WTC11 (cell line): ENCODE measurements at regions not wholly inside any gene's neighbourhood (a gene's known extent, or its start where the extent isn't known, plus 50 kb on each side); places are given as distances from the start of the nearest gene placed in this dataset.

ENCODE experiments used
- ATAC-seq: fragments of 200-7000 bp; cut with Tn5 transposase; 2 replicates; pipeline ENCODE4 v1.10.0; 2021; ENCODE audit warnings: mild to moderate bottlenecking, moderate library complexity
- CTCF ChIA-PET: fragments of 300-600 bp; sonication (Branson Sonifier 250); formaldehyde crosslinking; loops from one replicate; lab custom pipeline; 2021; ENCODE audit warnings: antibody characterized with exemption; lab: Charles Lee
- POLR2A ChIA-PET: fragments of 350-600 bp; sonication (Branson Sonifier 250); formaldehyde crosslinking; loops from one replicate; lab custom pipeline; 2021; ENCODE audit warnings: antibody characterized with exemption; lab: Charles Lee
- DNase-seq: peaks from one replicate; pipeline ENCODE4 v3.0.0; 2021; ENCODE audit warnings: low spot score
- H3K27ac Mint-ChIP-seq: 2 replicates; pipeline ENCODE4 v1.8.0; 2021; ENCODE audit warnings: mixed read lengths
- H3K27me3 Mint-ChIP-seq: 2 replicates; pipeline ENCODE4 v1.8.0; 2021; ENCODE audit warnings: low read depth, mild to moderate bottlenecking, moderate library complexity, mixed read lengths
- H3K36me3 Mint-ChIP-seq: 2 replicates; pipeline ENCODE4 v1.8.0; 2021; ENCODE audit warnings: mixed read lengths
- H3K4me1 Mint-ChIP-seq: 2 replicates; pipeline ENCODE4 v1.8.0; 2022; ENCODE audit warnings: mixed read lengths
- H3K4me3 Mint-ChIP-seq: 2 replicates; pipeline ENCODE4 v1.8.0; 2021; ENCODE audit warnings: mild to moderate bottlenecking, moderate library complexity, mixed read lengths
- H3K9me3 Mint-ChIP-seq: 2 replicates; pipeline ENCODE4 v1.8.0; 2021; ENCODE audit warnings: mixed read lengths
- ETV6 ChIP-seq: sonication (generic); formaldehyde crosslinking; IDR thresholded peaks from 2 replicates; pipeline ENCODE4 v1.8.1; 2022; ENCODE audit warnings: mild to moderate bottlenecking, missing genetic modification reagents
- IRF2 ChIP-seq: sonication (generic); formaldehyde crosslinking; IDR thresholded peaks from 2 replicates; pipeline ENCODE4 v1.8.0; 2022; ENCODE audit warnings: low read depth, missing genetic modification reagents, borderline replicate concordance
- NFATC4 ChIP-seq: fragments of 250-450 bp; sonication (Bioruptor Pico); IDR thresholded peaks from 2 replicates; pipeline ENCODE4 v1.9.0; 2021; ENCODE audit warnings: mild to moderate bottlenecking
- NFE2L1 ChIP-seq: sonication (generic); formaldehyde crosslinking; IDR thresholded peaks from 2 replicates; pipeline ENCODE4 v1.8.1; 2023; ENCODE audit warnings: missing genetic modification reagents
- NFYB ChIP-seq: sonication (generic); formaldehyde crosslinking; conservative IDR thresholded peaks from 2 replicates; pipeline ENCODE4 v1.8.0; 2022; ENCODE audit warnings: low read depth, missing genetic modification reagents
- TCF7 ChIP-seq: sonication (generic); formaldehyde crosslinking; IDR thresholded peaks from 2 replicates; pipeline ENCODE4 v1.8.0; 2022; ENCODE audit warnings: mild to moderate bottlenecking, low read depth, missing genetic modification reagents, moderate library complexity
- ZBTB21 ChIP-seq: sonication (generic); formaldehyde crosslinking; IDR thresholded peaks from 2 replicates; pipeline ENCODE4 v1.8.1; 2023; ENCODE audit warnings: mild to moderate bottlenecking, missing genetic modification reagents, borderline replicate concordance
- ZNF219 ChIP-seq: sonication (generic); formaldehyde crosslinking; IDR thresholded peaks from 2 replicates; pipeline ENCODE4 v1.8.0; 2023; ENCODE audit warnings: missing genetic modification reagents, mild to moderate bottlenecking, borderline replicate concordance
- TF ChIP-seq, protein P1 (sequence below): sonication (generic); formaldehyde crosslinking; IDR thresholded peaks from 2 replicates; pipeline ENCODE4 v1.8.1; 2023; ENCODE audit warnings: mild to moderate bottlenecking, moderate library complexity, missing genetic modification reagents
- TF ChIP-seq, protein P2 (sequence below): sonication (generic); formaldehyde crosslinking; IDR thresholded peaks from 2 replicates; pipeline ENCODE4 v1.8.0; 2023; ENCODE audit warnings: mild to moderate bottlenecking, missing genetic modification reagents
- TF ChIP-seq, protein P3 (sequence below): sonication (generic); formaldehyde crosslinking; IDR thresholded peaks from 2 replicates; pipeline ENCODE4 v1.8.1; 2023; ENCODE audit warnings: mild to moderate bottlenecking, missing genetic modification reagents
- TF ChIP-seq, protein P4 (sequence below): sonication (generic); formaldehyde crosslinking; conservative IDR thresholded peaks from 2 replicates; pipeline ENCODE4 v1.8.1; 2022; ENCODE audit warnings: mild to moderate bottlenecking, missing genetic modification reagents
- TF ChIP-seq, protein P5 (sequence below): sonication (generic); formaldehyde crosslinking; IDR thresholded peaks from 2 replicates; pipeline ENCODE4 v1.8.0; 2023; ENCODE audit warnings: missing genetic modification reagents
- TF ChIP-seq, protein P6 (sequence below): sonication (generic); formaldehyde crosslinking; IDR thresholded peaks from 2 replicates; pipeline ENCODE4 v1.8.0; 2022; ENCODE audit warnings: mild to moderate bottlenecking, missing genetic modification reagents
- TF ChIP-seq, protein P7 (sequence below): sonication (generic); formaldehyde crosslinking; conservative IDR thresholded peaks from 2 replicates; pipeline ENCODE4 v1.8.1; 2023; ENCODE audit warnings: mild to moderate bottlenecking, low read depth, missing genetic modification reagents, moderate library complexity

DNA sequence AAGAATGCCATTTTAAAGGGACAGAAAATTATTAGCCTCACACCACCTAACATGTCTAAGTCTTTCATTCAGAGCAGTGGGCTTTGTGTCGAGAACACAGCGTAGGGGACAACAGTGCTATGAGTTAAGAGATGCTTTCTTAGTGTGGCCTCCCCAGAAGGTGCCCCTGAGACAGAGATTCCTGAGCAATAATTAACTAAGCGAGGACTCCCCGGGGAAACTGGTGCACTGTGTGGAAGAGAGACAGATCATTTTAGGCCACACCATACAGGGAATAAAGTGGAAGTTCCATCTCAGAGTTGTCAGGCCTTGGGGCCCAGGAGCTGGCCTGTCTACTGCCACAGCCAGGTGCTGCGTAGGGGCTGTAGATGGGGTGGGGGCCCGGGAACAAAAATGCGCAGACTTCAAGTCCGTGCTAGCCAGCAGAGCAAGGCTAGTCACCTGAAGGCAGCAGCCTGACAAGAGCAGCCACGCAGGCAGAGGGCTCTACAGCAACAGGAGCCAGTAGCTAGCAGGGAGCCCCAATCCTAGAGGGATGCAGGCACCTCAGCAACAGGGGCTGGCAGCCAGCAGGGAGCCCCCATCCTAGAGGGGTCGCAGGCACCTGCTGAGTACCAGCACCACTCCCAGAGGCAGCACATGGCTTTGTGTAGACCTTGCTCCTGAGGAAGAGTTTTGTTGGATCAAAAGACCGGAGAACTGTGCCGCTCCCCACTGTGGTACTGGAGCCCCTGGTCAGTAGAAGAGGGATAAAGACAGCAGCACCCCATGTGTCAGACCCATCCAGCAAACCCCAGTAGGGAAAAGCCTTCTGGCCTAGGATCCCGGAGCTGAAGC, 63.0 kb upstream of the NXT1 start:
- Mint-ChIP-seq H3K27me3 (no peaks in the 10 kb centered on the region), H3K4me1 (peaks cover 4% of the 10 kb centered on the region; the same call in 1 of the 2 replicates), H3K4me3 (no peak overlapping the region), H3K27ac (no peak overlapping the region), H3K9me3 (no peaks in the 10 kb centered on the region; the same call in 1 of the 2 replicates), H3K36me3 (no peaks in the 10 kb centered on the region)
- ChIA-PET POLR2A (no interaction called here), CTCF (no interaction called here)
- no peak for ATAC-seq
- TF ChIP-seq, protein P1, sequence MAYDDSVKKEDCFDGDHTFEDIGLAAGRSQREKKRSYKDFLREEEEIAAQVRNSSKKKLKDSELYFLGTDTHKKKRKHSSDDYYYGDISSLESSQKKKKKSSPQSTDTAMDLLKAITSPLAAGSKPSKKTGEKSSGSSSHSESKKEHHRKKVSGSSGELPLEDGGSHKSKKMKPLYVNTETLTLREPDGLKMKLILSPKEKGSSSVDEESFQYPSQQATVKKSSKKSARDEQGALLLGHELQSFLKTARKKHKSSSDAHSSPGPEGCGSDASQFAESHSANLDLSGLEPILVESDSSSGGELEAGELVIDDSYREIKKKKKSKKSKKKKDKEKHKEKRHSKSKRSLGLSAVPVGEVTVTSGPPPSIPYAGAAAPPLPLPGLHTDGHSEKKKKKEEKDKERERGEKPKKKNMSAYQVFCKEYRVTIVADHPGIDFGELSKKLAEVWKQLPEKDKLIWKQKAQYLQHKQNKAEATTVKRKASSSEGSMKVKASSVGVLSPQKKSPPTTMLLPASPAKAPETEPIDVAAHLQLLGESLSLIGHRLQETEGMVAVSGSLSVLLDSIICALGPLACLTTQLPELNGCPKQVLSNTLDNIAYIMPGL (CRISPR knock-in tag) = no peak
- TF ChIP-seq NFATC4 (CRISPR knock-in tag) (no peak), IRF2 (no peak), NFYB (CRISPR knock-in tag) (no peak), ETV6 (CRISPR knock-in tag) (no peak), ZNF219 (CRISPR knock-in tag) (no peak), TCF7 (CRISPR knock-in tag) (no peak), ZBTB21 (CRISPR knock-in tag) (no peak), NFE2L1 (CRISPR knock-in tag) (no peak)
- TF ChIP-seq, protein P2, sequence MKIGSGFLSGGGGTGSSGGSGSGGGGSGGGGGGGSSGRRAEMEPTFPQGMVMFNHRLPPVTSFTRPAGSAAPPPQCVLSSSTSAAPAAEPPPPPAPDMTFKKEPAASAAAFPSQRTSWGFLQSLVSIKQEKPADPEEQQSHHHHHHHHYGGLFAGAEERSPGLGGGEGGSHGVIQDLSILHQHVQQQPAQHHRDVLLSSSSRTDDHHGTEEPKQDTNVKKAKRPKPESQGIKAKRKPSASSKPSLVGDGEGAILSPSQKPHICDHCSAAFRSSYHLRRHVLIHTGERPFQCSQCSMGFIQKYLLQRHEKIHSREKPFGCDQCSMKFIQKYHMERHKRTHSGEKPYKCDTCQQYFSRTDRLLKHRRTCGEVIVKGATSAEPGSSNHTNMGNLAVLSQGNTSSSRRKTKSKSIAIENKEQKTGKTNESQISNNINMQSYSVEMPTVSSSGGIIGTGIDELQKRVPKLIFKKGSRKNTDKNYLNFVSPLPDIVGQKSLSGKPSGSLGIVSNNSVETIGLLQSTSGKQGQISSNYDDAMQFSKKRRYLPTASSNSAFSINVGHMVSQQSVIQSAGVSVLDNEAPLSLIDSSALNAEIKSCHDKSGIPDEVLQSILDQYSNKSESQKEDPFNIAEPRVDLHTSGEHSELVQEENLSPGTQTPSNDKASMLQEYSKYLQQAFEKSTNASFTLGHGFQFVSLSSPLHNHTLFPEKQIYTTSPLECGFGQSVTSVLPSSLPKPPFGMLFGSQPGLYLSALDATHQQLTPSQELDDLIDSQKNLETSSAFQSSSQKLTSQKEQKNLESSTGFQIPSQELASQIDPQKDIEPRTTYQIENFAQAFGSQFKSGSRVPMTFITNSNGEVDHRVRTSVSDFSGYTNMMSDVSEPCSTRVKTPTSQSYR (CRISPR knock-in tag) = no peak
- TF ChIP-seq, protein P3, sequence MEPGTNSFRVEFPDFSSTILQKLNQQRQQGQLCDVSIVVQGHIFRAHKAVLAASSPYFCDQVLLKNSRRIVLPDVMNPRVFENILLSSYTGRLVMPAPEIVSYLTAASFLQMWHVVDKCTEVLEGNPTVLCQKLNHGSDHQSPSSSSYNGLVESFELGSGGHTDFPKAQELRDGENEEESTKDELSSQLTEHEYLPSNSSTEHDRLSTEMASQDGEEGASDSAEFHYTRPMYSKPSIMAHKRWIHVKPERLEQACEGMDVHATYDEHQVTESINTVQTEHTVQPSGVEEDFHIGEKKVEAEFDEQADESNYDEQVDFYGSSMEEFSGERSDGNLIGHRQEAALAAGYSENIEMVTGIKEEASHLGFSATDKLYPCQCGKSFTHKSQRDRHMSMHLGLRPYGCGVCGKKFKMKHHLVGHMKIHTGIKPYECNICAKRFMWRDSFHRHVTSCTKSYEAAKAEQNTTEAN (CRISPR knock-in tag) = no peak
- TF ChIP-seq, protein P4, sequence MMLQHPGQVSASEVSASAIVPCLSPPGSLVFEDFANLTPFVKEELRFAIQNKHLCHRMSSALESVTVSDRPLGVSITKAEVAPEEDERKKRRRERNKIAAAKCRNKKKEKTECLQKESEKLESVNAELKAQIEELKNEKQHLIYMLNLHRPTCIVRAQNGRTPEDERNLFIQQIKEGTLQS (CRISPR knock-in tag) = no peak
- TF ChIP-seq, protein P5, sequence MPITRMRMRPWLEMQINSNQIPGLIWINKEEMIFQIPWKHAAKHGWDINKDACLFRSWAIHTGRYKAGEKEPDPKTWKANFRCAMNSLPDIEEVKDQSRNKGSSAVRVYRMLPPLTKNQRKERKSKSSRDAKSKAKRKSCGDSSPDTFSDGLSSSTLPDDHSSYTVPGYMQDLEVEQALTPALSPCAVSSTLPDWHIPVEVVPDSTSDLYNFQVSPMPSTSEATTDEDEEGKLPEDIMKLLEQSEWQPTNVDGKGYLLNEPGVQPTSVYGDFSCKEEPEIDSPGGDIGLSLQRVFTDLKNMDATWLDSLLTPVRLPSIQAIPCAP (CRISPR knock-in tag) = no peak
- TF ChIP-seq, protein P6, sequence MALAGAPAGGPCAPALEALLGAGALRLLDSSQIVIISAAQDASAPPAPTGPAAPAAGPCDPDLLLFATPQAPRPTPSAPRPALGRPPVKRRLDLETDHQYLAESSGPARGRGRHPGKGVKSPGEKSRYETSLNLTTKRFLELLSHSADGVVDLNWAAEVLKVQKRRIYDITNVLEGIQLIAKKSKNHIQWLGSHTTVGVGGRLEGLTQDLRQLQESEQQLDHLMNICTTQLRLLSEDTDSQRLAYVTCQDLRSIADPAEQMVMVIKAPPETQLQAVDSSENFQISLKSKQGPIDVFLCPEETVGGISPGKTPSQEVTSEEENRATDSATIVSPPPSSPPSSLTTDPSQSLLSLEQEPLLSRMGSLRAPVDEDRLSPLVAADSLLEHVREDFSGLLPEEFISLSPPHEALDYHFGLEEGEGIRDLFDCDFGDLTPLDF = no peak
- TF ChIP-seq, protein P7, sequence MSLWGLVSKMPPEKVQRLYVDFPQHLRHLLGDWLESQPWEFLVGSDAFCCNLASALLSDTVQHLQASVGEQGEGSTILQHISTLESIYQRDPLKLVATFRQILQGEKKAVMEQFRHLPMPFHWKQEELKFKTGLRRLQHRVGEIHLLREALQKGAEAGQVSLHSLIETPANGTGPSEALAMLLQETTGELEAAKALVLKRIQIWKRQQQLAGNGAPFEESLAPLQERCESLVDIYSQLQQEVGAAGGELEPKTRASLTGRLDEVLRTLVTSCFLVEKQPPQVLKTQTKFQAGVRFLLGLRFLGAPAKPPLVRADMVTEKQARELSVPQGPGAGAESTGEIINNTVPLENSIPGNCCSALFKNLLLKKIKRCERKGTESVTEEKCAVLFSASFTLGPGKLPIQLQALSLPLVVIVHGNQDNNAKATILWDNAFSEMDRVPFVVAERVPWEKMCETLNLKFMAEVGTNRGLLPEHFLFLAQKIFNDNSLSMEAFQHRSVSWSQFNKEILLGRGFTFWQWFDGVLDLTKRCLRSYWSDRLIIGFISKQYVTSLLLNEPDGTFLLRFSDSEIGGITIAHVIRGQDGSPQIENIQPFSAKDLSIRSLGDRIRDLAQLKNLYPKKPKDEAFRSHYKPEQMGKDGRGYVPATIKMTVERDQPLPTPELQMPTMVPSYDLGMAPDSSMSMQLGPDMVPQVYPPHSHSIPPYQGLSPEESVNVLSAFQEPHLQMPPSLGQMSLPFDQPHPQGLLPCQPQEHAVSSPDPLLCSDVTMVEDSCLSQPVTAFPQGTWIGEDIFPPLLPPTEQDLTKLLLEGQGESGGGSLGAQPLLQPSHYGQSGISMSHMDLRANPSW = no peak
- no peak for DNase-seq
